ENCODE measurements at regions not wholly inside any gene's neighbourhood (a gene's known extent, or its start where the extent isn't known, plus 50 kb on each side); places are given as distances from the start of the nearest gene placed in this dataset.

DNA sequence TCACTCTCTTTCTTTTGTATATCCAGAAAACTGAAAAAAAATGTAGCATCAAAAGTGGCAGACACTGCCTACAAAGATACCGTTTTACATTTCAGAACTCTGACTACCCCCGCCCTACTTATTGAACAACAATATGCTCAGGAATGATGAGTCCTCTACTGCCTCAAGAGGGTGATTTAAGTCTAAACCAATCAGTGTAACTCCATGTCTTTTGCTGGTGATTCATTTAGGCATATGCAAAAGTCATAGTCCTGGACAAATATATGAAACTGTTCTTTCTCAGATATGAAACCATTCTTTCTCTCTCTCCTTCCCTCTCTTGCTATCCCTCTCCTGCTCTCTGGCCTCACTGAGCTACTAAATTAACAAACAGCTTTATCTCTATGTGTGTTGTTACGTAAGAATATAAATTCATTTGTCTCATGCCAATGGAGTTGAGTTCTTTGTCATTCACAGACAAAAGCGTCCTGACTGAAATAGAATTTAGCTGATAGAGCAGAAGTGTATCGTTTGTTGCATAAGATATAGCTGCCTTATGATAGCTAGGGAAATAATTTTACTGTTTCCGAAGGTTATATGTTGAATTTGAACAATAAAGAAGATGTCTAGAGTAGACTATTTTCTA is 133.7 kb upstream of the OSTN start:
- no peak overlapping the region for H3K4me3 ChIP-seq
- no peaks in the 10 kb centered on the region for H3K36me3 ChIP-seq (ENCODE audit: low read depth)
- no peaks in the 10 kb centered on the region for H3K9me3 ChIP-seq
- H3K4me1 ChIP-seq (ENCODE audit: low read depth), result no peaks in the 10 kb centered on the region
- ATAC-seq (no peak), DNase-seq (no peak)
- intact Hi-C loops (cut with DNase I, micrococcal nuclease), result no loop called here
- TF ChIP-seq, protein P1, sequence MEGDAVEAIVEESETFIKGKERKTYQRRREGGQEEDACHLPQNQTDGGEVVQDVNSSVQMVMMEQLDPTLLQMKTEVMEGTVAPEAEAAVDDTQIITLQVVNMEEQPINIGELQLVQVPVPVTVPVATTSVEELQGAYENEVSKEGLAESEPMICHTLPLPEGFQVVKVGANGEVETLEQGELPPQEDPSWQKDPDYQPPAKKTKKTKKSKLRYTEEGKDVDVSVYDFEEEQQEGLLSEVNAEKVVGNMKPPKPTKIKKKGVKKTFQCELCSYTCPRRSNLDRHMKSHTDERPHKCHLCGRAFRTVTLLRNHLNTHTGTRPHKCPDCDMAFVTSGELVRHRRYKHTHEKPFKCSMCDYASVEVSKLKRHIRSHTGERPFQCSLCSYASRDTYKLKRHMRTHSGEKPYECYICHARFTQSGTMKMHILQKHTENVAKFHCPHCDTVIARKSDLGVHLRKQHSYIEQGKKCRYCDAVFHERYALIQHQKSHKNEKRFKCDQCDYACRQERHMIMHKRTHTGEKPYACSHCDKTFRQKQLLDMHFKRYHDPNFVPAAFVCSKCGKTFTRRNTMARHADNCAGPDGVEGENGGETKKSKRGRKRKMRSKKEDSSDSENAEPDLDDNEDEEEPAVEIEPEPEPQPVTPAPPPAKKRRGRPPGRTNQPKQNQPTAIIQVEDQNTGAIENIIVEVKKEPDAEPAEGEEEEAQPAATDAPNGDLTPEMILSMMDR (IDR thresholded peaks at IDR 0.05), result no peak

DNA sequence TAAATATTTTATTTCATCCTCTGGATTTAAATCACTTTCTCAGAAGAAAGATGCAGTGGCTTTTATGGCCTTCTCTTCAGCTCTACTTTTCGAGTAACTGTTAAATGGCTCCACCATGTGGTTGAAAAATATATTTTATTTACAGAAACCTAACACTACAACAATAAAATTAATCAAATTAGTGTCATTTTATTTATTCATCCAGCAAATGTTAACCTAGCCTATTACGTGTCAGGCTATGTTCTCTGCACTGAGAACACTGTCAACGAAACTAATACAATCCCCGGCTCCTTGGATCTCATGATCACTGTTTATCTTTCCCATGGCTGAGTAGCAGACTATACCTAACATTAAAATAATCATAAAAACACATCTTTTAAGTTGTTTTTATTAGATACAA is 148.0 kb upstream of the OSTN start:
- ATAC-seq, result no peak
- DNase-seq, result no peak
- Histone ChIP-seq H3K9me3 (no peaks in the 10 kb centered on the region), H3K36me3 (ENCODE audit: low read depth) (no peaks in the 10 kb centered on the region), H3K4me3 (no peak overlapping the region), H3K4me1 (ENCODE audit: low read depth) (no peaks in the 10 kb centered on the region)
- TF ChIP-seq, protein P1 (IDR thresholded peaks at IDR 0.05), result no peak
- intact Hi-C loops (cut with DNase I, micrococcal nuclease), result no loop called here

DNA sequence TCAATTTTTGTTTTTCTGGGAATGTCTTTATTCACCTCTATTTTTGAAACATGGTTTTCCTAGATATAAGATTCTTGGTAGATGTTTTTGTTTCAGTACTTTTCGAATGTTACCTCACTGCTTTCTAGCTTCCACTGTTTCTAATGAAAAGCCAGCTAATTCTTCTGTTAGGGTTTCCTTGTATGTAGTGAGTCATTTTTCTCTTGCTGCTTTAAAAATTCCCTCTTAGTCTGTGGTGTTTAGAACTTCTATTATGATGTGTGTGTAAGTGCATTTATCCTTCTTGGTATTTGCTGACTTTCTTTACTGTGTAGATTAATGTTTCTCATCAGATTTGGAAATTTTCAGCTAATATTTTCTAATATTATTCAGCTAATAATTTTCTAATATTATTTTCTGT is 151.1 kb upstream of the OSTN start:
- ATAC-seq (no peak), DNase-seq (no peak)
- Histone ChIP-seq H3K4me1 (ENCODE audit: low read depth) (no peaks in the 10 kb centered on the region), H3K9me3 (no peaks in the 10 kb centered on the region), H3K36me3 (ENCODE audit: low read depth) (no peaks in the 10 kb centered on the region), H3K4me3 (no peak overlapping the region)
- intact Hi-C loops (cut with DNase I, micrococcal nuclease), result no loop called here
- TF ChIP-seq, protein P1 (IDR thresholded peaks at IDR 0.05), result no peak

DNA sequence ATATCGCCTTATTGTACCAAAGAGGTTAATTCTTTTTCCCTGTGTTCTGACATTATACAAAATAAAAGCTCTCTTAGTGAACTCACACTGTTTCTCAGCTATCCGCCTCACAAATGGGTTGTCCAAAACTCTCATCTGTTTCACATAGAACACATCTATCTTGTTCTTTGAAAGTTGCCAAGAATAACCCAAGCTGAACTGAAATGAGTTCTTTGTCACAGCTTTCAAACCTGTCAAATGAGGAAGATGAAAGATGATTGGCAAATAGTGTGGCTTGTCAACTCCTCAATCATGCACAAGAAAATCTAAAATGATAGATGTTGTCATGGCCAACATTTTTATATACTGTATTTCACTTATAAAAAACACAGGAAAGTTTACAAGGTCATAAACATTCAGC is 168.1 kb upstream of the OSTN start:
- ATAC-seq (no peak), DNase-seq (no peak)
- Histone ChIP-seq H3K4me1 (ENCODE audit: low read depth) (no peaks in the 10 kb centered on the region), H3K4me3 (no peak overlapping the region), H3K36me3 (ENCODE audit: low read depth) (no peaks in the 10 kb centered on the region), H3K9me3 (no peaks in the 10 kb centered on the region)
- intact Hi-C loops (cut with DNase I, micrococcal nuclease), result no loop called here
- TF ChIP-seq, protein P1 (IDR thresholded peaks at IDR 0.05), result no peak

DNA sequence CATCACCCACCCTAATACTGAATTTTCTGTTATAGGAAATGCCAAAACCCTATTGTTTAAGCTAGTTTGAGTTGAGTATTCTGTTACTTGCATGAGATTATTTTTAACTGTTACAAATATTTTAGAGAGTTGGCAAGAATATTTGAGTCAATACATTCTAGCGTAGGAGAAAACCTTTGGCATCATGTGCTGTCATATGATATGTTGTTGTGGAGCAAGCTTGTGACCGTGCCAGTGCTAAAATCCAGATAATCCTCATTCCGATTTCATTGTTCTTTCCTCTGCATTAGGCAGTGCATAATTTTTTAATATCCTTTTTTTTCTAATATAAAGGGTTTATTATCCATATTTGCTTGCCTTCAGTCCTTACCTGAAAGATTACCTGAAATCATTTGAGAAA is 168.0 kb upstream of the GMNC start:
- DNase-seq, result no peak
- TF ChIP-seq, protein P1 (IDR thresholded peaks at IDR 0.05), result no peak
- intact Hi-C loops (cut with DNase I, micrococcal nuclease), result no loop called here
- Histone ChIP-seq H3K9me3 (no peaks in the 10 kb centered on the region), H3K4me1 (ENCODE audit: low read depth) (no peaks in the 10 kb centered on the region), H3K4me3 (no peak overlapping the region), H3K36me3 (ENCODE audit: low read depth) (no peaks in the 10 kb centered on the region)
- ATAC-seq, result no peak

DNA sequence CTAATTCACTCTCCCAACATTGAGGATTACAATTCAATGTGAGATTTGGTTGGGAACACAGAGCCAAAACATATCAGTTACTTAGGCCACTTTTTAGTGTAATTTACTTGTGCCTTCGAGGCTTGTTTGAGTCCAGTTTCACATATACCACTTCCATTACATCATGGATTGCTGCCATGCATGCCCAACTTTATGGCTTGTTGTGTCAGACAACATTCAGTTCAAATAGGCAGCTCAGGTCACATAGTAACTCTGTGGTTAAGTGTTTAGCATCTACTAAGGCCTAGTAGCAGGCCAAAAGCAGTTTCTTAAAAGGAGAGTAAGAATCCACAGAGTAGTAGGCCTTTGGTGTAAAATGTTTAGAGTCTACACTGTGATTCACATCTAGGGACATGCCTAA is 164.3 kb upstream of the GMNC start:
- no peak for DNase-seq
- intact Hi-C loops (cut with DNase I, micrococcal nuclease), result no loop called here
- TF ChIP-seq, protein P1 (IDR thresholded peaks at IDR 0.05), result no peak
- Histone ChIP-seq H3K4me1 (ENCODE audit: low read depth) (no peaks in the 10 kb centered on the region), H3K36me3 (ENCODE audit: low read depth) (no peaks in the 10 kb centered on the region), H3K4me3 (no peak overlapping the region), H3K9me3 (no peaks in the 10 kb centered on the region)
- ATAC-seq, result no peak

Measured in mucosa of descending colon (tissue), 3 donors.